ENCODE measurements at regions not wholly inside any gene's neighbourhood (a gene's known extent, or its start where the extent isn't known, plus 50 kb on each side); places are given as distances from the start of the nearest gene placed in this dataset.

- no peak overlapping the region for H3K27ac Mint-ChIP-seq
- H3K4me3 Mint-ChIP-seq, result no peak overlapping the region
- no peak for TF ChIP-seq CTCF (IDR thresholded peaks at IDR 0.05)
- DNase-seq, result no peak
- H3K4me1 Mint-ChIP-seq, result no peaks in the 10 kb centered on the region
- no peaks in the 10 kb centered on the region for H3K36me3 Mint-ChIP-seq (ENCODE audit: low read depth)
- no peaks in the 10 kb centered on the region for H3K27me3 Mint-ChIP-seq (ENCODE audit: low read depth, poor library complexity)
- H3K9me3 Mint-ChIP-seq, result no peaks in the 10 kb centered on the region
Measured at GRCh38 chr3:147231111-147231510, 175.2 kb downstream of the ZIC4 start.

GRCh38 chr3:147222291-147222690, 184.1 kb downstream of the ZIC4 start:
- Mint-ChIP-seq H3K4me1 (no peaks in the 10 kb centered on the region), H3K4me3 (no peak overlapping the region)

GRCh38 chr3:147218965-147219364, 187.4 kb downstream of the ZIC4 start:
- DNase-seq, result no peak
- Mint-ChIP-seq H3K9me3 (no peaks in the 10 kb centered on the region), H3K27ac (no peak overlapping the region)

More at GRCh38 chr3:147222291-147222690, 184.1 kb downstream of the ZIC4 start:
- H3K27ac Mint-ChIP-seq, result no peak overlapping the region
- H3K36me3 Mint-ChIP-seq (ENCODE audit: low read depth), result no peaks in the 10 kb centered on the region
- no peak for TF ChIP-seq CTCF (IDR thresholded peaks at IDR 0.05)
- no peaks in the 10 kb centered on the region for H3K27me3 Mint-ChIP-seq (ENCODE audit: low read depth, poor library complexity)
- DNase-seq, result no peak
- H3K9me3 Mint-ChIP-seq, result no peaks in the 10 kb centered on the region

GRCh38 chr3:147216143-147216673, 190.1 kb downstream of the ZIC4 start:
- TF ChIP-seq CTCF (IDR thresholded peaks at IDR 0.05), result no peak
- no peaks in the 10 kb centered on the region for H3K9me3 Mint-ChIP-seq
- no peak overlapping the region for H3K27ac Mint-ChIP-seq
- no peak for DNase-seq
- no peaks in the 10 kb centered on the region for H3K36me3 Mint-ChIP-seq (ENCODE audit: low read depth)
- H3K4me3 Mint-ChIP-seq, result no peak overlapping the region
- peaks cover 4% of the 10 kb centered on the region for H3K4me1 Mint-ChIP-seq
- peaks cover 4% of the 10 kb centered on the region for H3K27me3 Mint-ChIP-seq (ENCODE audit: low read depth, poor library complexity)

More at GRCh38 chr3:147218965-147219364, 187.4 kb downstream of the ZIC4 start:
- no peaks in the 10 kb centered on the region for H3K4me1 Mint-ChIP-seq
- no peaks in the 10 kb centered on the region for H3K36me3 Mint-ChIP-seq (ENCODE audit: low read depth)
- H3K27me3 Mint-ChIP-seq (ENCODE audit: low read depth, poor library complexity), result no peaks in the 10 kb centered on the region
- H3K4me3 Mint-ChIP-seq, result no peak overlapping the region
- TF ChIP-seq CTCF (IDR thresholded peaks at IDR 0.05), result no peak

GRCh38 chr3:147215660-147216059, 190.7 kb downstream of the ZIC4 start:
- Mint-ChIP-seq H3K27ac (no peak overlapping the region), H3K9me3 (no peaks in the 10 kb centered on the region), H3K4me3 (no peak overlapping the region), H3K4me1 (peaks cover 7% of the 10 kb centered on the region), H3K27me3 (ENCODE audit: low read depth, poor library complexity) (peaks cover 4% of the 10 kb centered on the region), H3K36me3 (ENCODE audit: low read depth) (no peaks in the 10 kb centered on the region)
- no peak for DNase-seq
- TF ChIP-seq CTCF (IDR thresholded peaks at IDR 0.05), result no peak

GRCh38 chr3:147213633-147214032, 192.7 kb downstream of the ZIC4 start:
- Mint-ChIP-seq H3K4me1 (peaks cover 7% of the 10 kb centered on the region), H3K27me3 (ENCODE audit: low read depth, poor library complexity) (peaks cover 4% of the 10 kb centered on the region), H3K4me3 (no peak overlapping the region), H3K36me3 (ENCODE audit: low read depth) (no peaks in the 10 kb centered on the region), H3K27ac (no peak overlapping the region), H3K9me3 (peaks cover 8% of the 10 kb centered on the region)
- TF ChIP-seq CTCF (IDR thresholded peaks at IDR 0.05), result no peak
- no peak for DNase-seq

Measured in nephron progenitor cell (in vitro differentiated cells).